DOHH2 (cell line): ENCODE measurements at regions not wholly inside any gene's neighbourhood (a gene's known extent, or its start where the extent isn't known, plus 50 kb on each side); places are given as distances from the start of the nearest gene placed in this dataset.

Source experiments
- H3F3A ChIP-seq: fragments of 200-600 bp; sonication (generic), shearing (Covaris generic); 2 replicates; pipeline ENCODE4 v1.6.0; 2016; ENCODE audit warnings: antibody characterized with exemption, mild to moderate bottlenecking; ENCODE audit not compliant: control insufficient read depth, insufficient read depth
- H3K27ac ChIP-seq: fragments of 200-600 bp; sonication (generic); 2 replicates; pipeline ENCODE4 v1.5.1; 2014; ENCODE audit warnings: low read depth, mild to moderate bottlenecking, low read length, moderate library complexity
- H3K27me3 ChIP-seq: fragments of 200-600 bp; sonication (generic); 2 replicates; pipeline ENCODE4 v1.6.1; 2014; ENCODE audit warnings: mild to moderate bottlenecking, low read length, mixed read lengths; ENCODE audit not compliant: control insufficient read depth
- H3K36me3 ChIP-seq: fragments of 200-600 bp; sonication (generic); 2 replicates; pipeline ENCODE4 v1.6.1; 2014; ENCODE audit warnings: mild to moderate bottlenecking, low read length, moderate library complexity, mixed read lengths; ENCODE audit not compliant: control insufficient read depth
- H3K4me1 ChIP-seq: fragments of 200-600 bp; sonication (generic); 2 replicates; pipeline ENCODE4 v1.6.1; 2014; ENCODE audit warnings: mild to moderate bottlenecking, low read length, mixed read lengths; ENCODE audit not compliant: control insufficient read depth
- H3K4me2 ChIP-seq: fragments of 200-600 bp; sonication (generic); 2 replicates; pipeline ENCODE4 v1.6.0; 2014; ENCODE audit warnings: mild to moderate bottlenecking, low read length, moderate library complexity
- H3K4me3 ChIP-seq: fragments of 200-600 bp; sonication (generic); 2 replicates; pipeline ENCODE4 v1.5.1; 2014; ENCODE audit warnings: mild to moderate bottlenecking, low read length, mixed read lengths
- H3K79me2 ChIP-seq: fragments of 200-600 bp; sonication (generic); 2 replicates; pipeline ENCODE4 v1.6.1; 2014; ENCODE audit warnings: mild to moderate bottlenecking, low read length, mixed read lengths; ENCODE audit not compliant: control insufficient read depth
- H3K9me2 ChIP-seq: fragments of 200-600 bp; sonication (generic); replicated peaks from 2 replicates; pipeline ENCODE4 v1.6.1; 2014; ENCODE audit warnings: mild to moderate bottlenecking, low read length, mixed read lengths; ENCODE audit not compliant: control insufficient read depth
- H3K9me3 ChIP-seq: fragments of 200-600 bp; sonication (generic); 2 replicates; pipeline ENCODE4 v1.6.1; 2014; ENCODE audit warnings: antibody characterized with exemption, low read length, mixed read lengths; ENCODE audit not compliant: control insufficient read depth, insufficient read depth
- H4K20me1 ChIP-seq: fragments of 200-600 bp; sonication (generic); 2 replicates; pipeline ENCODE4 v1.6.0; 2014; ENCODE audit warnings: low read depth, mild to moderate bottlenecking, antibody characterized with exemption, low read length, moderate library complexity; ENCODE audit not compliant: control insufficient read depth, insufficient read depth
- EZH2phosphoT487 ChIP-seq: fragments of 200-600 bp; sonication (generic); IDR thresholded peaks from 2 replicates; pipeline ENCODE4 v1.6.1; 2017; ENCODE audit warnings: borderline replicate concordance, mild to moderate bottlenecking, antibody characterized with exemption, low read length, moderate library complexity, mixed read lengths
- TF ChIP-seq, protein P1 (sequence below): fragments of 200-600 bp; sonication (generic); IDR thresholded peaks from one replicate; pipeline ENCODE4 v1.5.1; 2014; ENCODE audit warnings: antibody characterized with exemption, mild to moderate bottlenecking, low read depth, low read length; ENCODE audit not compliant: poor library complexity, severe bottlenecking

- Histone ChIP-seq H3F3A (no peaks in the 10 kb centered on the region), H3K4me1 (no peaks in the 10 kb centered on the region), H3K79me2 (no peaks in the 10 kb centered on the region), H3K36me3 (no peaks in the 10 kb centered on the region), H3K27ac (no peak overlapping the region), H3K4me2 (no peak overlapping the region), H4K20me1 (no peaks in the 10 kb centered on the region), H3K9me2 (no peaks in the 10 kb centered on the region), H3K9me3 (no peaks in the 10 kb centered on the region), H3K4me3 (no peak overlapping the region), H3K27me3 (no peaks in the 10 kb centered on the region)
- TF ChIP-seq, protein P1, sequence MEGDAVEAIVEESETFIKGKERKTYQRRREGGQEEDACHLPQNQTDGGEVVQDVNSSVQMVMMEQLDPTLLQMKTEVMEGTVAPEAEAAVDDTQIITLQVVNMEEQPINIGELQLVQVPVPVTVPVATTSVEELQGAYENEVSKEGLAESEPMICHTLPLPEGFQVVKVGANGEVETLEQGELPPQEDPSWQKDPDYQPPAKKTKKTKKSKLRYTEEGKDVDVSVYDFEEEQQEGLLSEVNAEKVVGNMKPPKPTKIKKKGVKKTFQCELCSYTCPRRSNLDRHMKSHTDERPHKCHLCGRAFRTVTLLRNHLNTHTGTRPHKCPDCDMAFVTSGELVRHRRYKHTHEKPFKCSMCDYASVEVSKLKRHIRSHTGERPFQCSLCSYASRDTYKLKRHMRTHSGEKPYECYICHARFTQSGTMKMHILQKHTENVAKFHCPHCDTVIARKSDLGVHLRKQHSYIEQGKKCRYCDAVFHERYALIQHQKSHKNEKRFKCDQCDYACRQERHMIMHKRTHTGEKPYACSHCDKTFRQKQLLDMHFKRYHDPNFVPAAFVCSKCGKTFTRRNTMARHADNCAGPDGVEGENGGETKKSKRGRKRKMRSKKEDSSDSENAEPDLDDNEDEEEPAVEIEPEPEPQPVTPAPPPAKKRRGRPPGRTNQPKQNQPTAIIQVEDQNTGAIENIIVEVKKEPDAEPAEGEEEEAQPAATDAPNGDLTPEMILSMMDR, result no peak
- no peak for TF ChIP-seq EZH2phosphoT487
Measured at GRCh38 chr3:111283165-111283564, 211.5 kb downstream of the NECTIN3 start.

DNA sequence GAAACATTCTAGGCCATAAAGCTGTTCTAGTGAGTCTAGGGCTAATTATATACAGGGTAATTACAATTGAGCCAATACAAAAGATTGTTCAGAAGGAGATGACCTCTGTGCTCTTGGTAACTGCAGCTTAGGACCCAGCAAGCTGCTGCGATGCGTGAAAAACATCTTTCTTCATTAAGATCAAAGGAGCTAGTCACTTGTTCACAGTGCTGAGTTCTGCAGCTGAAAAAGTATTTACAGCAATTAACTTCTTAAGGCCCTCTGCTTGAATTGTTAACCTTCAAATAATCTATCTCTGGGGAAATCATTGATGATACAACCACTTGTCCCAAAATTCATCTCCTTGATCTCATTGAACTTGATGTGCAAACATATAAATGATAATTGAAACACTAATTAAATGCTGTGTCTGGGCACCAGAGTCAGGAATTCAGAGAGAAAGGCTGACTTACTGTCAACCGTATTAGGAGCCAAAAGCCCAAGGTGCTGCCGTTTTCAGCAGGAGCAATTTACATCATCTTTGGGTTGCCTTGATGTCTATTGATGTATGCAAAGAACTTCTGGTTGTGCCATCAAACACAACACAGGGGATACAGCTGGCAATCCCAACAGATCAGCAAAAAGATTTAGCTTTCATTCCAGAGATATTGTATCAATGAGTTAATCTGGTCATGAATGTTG is 213.0 kb downstream of the NECTIN3 start:
- no peak overlapping the region for H3K4me3 ChIP-seq

DNA sequence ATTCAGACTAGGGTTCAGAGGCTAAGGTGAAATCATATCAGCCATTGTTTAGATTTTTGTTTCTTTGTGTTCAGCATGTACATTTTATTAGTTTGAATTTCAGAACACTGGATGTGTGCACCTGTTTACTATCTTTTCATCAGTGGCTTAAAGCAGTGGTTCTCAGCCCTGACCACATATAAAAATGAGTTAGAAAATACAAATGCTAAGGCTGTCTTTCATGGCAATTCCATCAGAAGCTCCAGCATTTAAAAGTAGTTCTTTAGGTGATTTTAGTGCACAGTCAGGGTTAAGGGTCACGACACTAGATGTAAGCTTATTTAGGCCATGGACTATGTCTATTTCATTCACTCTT is 213.5 kb downstream of the NECTIN3 start:
- H3K27me3 ChIP-seq, result no peaks in the 10 kb centered on the region
- H3K79me2 ChIP-seq, result no peaks in the 10 kb centered on the region
- H3K9me3 ChIP-seq, result no peaks in the 10 kb centered on the region
- H3K4me1 ChIP-seq, result no peaks in the 10 kb centered on the region
- H3K9me2 ChIP-seq, result no peaks in the 10 kb centered on the region
- H4K20me1 ChIP-seq, result no peaks in the 10 kb centered on the region
- H3K4me3 ChIP-seq, result no peak overlapping the region
- no peaks in the 10 kb centered on the region for H3K36me3 ChIP-seq
- no peak overlapping the region for H3K4me2 ChIP-seq
- TF ChIP-seq EZH2phosphoT487, result no peak
- TF ChIP-seq, protein P1, result no peak
- H3K27ac ChIP-seq, result no peak overlapping the region
- H3F3A ChIP-seq, result no peaks in the 10 kb centered on the region

More for the DNA sequence above, 213.0 kb downstream of the NECTIN3 start:
- H3K27me3 ChIP-seq, result no peaks in the 10 kb centered on the region
- H3K27ac ChIP-seq, result no peak overlapping the region
- H3K79me2 ChIP-seq, result no peaks in the 10 kb centered on the region
- TF ChIP-seq EZH2phosphoT487, result no peak
- no peaks in the 10 kb centered on the region for H4K20me1 ChIP-seq
- H3F3A ChIP-seq, result no peaks in the 10 kb centered on the region
- H3K4me2 ChIP-seq, result no peak overlapping the region
- no peaks in the 10 kb centered on the region for H3K9me2 ChIP-seq
- H3K9me3 ChIP-seq, result no peaks in the 10 kb centered on the region
- H3K4me1 ChIP-seq, result no peaks in the 10 kb centered on the region
- no peaks in the 10 kb centered on the region for H3K36me3 ChIP-seq

GRCh38 chr3:111285694-111286093 is 214.1 kb downstream of the NECTIN3 start:
- Histone ChIP-seq H3K9me2 (no peaks in the 10 kb centered on the region), H3F3A (no peaks in the 10 kb centered on the region), H3K4me3 (no peak overlapping the region), H3K27me3 (no peaks in the 10 kb centered on the region), H3K36me3 (no peaks in the 10 kb centered on the region), H3K79me2 (no peaks in the 10 kb centered on the region), H3K27ac (no peak overlapping the region), H3K9me3 (no peaks in the 10 kb centered on the region), H3K4me2 (no peak overlapping the region), H3K4me1 (no peaks in the 10 kb centered on the region), H4K20me1 (no peaks in the 10 kb centered on the region)
- TF ChIP-seq EZH2phosphoT487, result no peak
- TF ChIP-seq, protein P1, result no peak
